ENCODE measurements at regions not wholly inside any gene's neighbourhood (a gene's known extent, or its start where the extent isn't known, plus 50 kb on each side); places are given as distances from the start of the nearest gene placed in this dataset.

DNA sequence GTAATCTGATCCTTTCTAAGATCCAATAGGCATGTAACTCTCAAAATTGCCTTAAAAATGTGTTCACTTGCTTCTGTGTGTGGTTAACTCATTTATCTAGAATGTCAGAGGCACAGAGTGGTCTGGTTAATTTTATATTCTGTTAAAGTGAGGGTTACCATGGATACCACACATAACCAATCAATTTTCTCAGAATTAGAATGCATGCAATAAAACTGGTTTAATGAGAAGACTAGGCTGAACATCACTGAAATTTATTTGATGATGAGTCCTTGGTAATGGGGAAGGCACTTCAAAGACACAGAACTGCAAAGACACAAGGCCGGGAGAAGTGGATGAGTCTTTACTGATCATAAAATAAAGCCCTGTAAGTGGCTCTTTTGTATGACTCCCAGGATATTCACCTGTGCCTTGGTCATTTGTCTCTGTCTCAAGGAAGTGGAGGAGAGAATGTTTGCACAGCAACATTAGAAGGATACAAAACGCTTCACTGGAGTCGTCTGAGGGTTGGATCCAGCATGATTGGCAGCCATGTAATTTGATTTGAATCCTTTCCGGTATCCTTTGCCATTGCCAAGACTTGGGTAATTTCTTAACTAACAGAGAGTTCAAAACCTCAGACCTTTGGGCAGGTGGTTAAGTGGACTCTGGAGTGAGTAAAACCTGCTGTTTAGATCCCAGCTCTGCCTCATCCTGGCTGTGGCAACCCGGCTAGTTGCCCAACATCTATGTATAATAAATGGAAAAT, 94.0 kb upstream of the RBPJ start:
- TF ChIP-seq POLR2A (IDR thresholded peaks at IDR 0.05; ENCODE audit: low read length) (no peak), GATA1 (IDR thresholded peaks at IDR 0.05; ENCODE audit: low read depth, low read length) (no peak)

All from erythroblast (primary cell).